Middle frontal gyrus (tissue), 1 donor: ENCODE measurements at regions not wholly inside any gene's neighbourhood (a gene's known extent, or its start where the extent isn't known, plus 50 kb on each side); places are given as distances from the start of the nearest gene placed in this dataset.

Experiments used
- DNase-seq: peaks from one replicate; pipeline ENCODE4 v3.0.0-alpha.2; 2015; ENCODE audit warnings: low spot score; ENCODE audit errors: extremely low spot score

DNA sequence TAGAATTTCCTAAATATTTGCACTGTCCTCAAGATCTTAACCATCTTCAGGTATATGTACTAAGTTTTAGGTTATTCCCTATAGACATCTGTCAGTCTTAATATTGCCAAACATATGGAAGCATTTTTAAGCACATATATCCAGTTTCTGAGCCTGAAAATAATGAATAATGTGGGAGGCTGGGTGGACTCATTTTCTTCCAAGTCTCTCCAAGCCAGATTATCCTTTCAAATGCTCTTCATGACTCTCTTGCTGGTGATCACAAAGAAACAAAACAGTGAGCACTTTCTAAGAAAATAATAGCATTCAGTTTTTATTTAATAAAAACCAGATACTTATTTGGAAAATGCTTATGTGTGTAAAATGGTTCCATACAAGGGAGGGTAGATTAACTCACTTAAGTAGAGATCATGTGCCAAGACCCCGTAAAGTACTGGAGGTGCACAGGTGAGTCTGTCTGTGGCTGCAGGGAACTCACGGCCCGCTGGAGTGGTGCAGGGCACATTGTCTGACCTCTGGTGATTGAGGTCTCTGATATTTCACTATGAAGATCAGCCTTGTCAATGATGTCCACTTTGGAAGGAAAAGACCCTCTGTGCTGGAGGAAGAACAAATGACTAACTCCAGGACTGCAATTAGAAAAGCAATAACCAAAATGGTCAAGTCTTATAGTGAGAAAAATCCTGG, 161.6 kb downstream of the TMEM18 start:
- no peak for DNase-seq

DNA sequence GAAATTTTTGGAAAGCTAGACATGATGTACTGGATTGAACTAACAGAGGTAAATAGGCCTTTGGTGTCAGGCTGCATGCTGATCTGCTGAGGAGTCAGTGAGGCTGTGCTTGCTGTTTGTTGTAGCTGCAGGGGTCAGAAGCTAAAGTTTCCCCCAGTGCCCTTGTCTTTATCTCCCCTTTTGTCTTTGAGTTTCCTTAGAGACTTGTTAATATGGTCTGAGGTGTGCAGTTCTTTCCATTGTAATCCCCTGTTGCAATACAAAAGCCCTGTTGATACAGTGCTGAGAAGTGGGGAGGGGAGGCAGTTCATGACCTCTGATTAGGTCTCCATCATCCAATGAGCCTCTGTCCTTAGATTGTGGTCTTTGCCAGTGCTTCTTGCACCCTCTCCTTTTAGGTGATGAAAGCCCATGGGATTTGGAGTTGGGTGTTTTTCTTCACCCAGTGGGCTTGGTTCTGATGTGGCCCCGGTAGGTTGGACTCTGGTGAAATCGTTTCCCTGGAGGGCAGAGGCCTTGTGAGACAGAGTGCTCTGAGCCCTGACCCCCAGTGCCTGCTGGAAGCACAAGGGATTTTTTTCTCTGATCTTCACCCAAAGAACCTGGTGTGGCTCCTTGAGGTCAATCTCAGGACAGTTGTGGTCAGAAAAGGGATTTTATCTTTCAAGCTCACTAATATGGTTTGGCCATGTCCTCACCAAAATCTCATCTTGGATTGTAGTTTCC, 163.1 kb downstream of the TMEM18 start:
- no peak for DNase-seq

DNA sequence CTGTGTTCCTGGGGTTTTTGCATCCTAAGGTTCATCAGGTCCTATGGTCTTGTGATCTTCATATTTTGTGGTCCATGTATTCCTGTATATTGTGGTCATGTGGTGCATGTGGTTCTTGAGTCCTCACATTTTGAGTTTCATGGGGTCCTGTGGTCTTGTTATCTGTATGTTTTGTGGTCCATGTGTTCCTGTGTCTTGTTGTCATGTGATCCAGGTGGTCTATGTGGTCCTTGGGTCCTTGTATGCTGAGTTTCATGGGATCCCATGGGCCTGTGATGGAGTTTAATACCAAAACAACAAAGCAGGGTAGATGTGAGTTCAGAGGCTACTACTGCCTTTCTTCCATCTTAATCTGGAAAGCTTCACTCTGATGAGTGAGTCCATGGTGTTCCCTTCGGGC, 166.4 kb downstream of the TMEM18 start:
- no peak for DNase-seq

DNA sequence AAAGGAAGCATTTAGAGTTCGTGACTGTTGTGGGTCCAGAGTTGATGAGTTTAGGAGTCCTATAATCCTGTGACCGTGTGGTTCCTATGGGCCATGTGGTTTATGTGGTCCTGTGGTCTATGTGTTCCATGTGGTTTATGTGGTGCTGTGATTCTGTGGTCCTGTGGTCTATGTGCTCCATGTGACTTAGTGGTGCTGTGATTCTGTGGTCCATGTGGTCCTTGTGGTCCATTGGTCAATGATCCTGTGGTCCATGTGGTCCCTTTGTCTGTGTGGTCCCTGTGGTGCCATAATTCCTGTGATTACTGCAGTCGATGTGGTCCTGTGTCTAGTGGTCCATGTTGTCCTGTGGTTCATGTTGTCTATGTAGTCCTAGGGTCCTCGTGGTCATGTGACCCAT, 167.3 kb downstream of the TMEM18 start:
- no peak for DNase-seq

DNA sequence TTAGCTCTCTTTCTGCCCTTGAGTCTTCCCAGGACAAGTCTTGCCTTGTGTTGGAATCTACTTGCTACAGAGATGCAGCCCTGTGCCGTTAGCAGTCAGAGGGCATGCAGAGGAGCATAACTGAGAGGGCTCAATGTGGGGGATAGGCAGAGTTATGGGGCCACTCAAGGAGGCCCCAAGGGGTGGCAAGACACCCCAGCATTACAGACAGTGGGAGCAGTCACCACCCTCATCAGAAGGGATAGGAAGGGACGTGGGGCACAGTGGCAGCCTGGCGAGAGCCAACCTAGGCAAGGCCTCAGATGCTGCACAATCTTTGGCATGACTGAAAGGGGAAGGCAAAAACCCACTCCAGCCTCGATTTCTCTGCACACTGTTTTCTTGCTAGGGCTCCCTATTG, 169.1 kb downstream of the TMEM18 start:
- no peak for DNase-seq

DNA sequence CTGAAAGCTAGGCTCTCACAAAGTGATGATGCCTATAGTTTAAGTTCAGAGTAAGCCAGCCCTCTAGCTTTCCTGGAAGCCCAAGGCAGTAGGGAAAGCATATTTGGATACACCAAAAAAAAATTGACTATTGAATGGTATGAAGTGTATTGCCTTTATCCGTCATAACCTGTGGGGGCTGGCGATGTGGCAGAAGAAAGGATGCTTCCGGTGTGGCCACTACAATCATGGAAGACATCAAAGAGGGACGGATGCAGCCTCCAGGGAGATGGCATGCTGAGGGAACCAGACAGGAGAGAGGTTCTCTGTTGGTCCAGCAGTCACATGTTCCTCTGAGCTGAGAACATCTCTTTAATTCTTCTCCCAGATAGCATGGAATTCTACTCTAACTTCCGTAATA, 170.3 kb downstream of the TMEM18 start:
- no peak for DNase-seq

DNA sequence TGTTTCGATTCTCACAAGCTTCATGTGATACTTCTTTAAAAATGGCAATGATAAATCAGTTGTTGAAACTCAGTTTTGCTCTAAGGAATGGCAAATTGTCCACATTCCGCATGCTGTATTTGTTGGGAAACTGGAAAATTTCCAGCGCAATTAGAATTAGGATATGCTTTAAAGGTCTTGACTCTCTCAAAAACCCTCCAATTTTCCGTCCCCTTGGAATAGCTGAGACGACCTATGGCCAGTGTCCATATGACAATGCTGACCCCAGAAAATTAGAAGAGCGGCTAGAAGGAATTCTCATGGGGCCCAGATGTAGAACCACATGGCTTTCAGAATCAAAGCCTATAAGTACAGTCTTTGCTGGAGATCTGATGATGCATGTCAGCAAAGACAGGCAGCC, 170.8 kb downstream of the TMEM18 start:
- DNase-seq = no peak

DNA sequence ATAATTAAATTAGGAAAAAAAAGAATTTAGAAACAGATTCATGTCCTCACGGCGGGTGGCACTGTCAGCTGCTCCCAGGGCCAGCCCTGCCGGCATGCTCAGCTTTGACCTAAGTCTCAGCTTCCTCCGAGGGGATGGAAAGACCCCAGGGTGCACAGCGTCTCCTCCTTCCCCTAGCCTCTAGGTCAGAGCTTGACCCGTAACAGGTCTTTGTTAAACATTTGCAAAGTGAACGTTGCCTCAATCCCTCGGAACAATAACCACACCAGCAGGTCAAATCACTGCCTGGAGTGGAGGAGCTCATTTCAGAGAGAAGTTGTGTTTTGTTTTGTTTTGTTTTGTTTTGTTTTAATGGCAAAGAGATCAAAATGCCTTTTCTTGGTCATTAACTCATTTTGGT, 171.3 kb downstream of the TMEM18 start:
- no peak for DNase-seq

DNA sequence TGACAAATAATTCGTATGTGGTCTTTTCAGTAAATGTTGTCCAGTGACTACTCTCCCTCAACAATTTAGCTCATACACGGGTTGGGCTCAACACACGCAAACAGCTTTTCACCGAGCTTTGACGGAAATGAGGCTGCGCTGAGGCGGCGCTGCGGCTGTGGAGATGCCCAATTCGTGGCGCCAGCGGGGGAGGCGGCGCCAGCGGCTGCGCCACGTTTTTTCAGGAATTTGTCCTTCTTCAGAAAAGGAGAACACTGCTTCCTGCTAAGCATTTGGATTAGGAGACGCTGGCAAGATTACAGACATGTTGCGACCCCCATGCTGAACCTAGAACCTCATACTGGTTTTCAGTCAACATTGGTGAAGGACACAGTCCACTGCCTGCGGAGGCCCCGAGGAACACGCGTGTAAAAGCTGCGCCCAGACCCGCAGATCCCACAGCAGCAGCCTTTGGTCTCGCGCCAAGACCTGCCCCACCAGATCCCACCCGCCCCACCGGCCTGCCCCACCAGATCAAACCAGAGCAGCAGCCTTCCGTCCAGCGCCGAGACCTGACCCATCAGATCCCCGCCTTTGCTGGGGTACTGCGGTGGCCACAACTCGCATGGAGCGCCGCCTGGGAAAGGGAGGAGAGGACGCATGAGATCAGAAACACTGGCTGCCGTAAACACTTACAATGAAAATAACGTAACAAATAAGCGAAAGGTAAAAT, 173.8 kb downstream of the TMEM18 start:
- no peak for DNase-seq

DNA sequence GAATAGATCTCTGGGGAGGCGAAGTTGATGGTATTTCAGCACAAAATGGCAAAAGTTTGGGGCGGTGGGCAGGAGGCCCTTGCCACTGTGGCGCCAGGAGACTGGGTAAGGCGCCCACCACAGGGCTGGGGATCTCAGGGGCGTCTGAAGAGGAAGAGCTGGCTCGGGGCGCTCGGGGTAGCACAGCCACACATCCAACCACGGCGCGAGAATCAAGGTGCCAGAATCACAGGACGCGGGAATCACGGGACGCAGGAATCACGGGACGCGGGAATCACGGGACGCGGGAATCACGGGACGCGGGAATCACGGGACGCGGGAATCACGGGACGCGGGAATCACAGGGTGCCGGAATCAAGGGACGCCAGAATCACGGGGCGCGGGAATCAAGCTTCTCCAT, 174.4 kb downstream of the TMEM18 start:
- DNase-seq = no peak

DNA sequence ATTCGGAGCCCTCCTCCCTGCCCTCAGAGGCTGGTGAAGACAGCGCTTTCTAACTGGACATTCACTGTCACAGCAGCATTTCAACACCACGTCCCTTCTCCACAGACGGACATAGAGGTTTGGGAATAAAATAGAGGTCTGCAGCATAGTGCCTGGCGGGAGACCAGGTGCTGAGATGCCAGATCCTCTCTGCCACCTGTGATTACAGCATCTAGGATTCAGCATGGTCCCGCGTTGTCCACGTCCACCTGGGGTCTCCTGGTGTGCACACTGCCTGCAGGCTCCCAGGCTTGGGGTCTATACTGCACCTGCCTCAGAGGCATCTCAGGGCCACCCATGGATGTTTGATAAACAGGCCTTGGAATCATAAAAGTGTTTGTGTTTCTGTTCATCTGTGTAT, 175.5 kb downstream of the TMEM18 start:
- DNase-seq = no peak

DNA sequence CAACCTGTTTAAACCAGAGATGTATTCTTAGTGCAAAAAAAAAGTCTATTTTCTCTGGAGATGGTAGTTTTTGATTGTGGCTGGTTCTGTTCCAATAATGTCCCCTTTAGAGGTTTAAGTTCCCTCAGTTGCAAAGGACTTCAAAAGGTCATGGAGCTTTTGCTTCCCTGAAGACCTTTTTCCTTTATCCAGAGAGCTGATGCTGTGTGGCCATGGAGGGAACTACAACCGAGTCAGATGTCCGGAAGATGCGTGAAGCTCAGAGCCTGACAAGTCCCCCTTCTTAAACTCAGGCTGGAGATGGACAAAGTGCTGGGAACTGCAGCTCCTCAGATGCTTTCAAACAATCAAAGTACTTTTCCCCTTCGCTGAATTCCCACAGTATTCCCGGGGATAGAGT, 176.1 kb downstream of the TMEM18 start:
- no peak for DNase-seq

DNA sequence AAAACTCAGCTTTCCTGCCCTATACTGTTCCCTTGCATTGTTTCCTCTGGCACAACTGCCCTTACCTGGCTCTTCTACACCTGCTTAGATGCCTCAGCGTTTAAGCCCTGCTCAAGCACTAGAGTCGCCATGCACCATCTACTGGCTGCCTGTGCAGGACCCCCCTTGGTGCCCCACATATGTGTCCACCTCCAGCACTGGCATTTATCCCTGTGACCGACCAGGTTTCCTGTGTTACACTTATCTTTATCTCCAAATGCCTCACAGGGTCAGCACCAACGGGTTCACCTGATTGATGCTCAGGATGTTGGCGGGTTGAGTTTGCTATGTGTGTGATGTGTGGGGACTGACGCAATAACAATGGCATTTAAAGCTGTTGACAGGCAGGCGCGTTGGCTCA, 177.5 kb downstream of the TMEM18 start:
- DNase-seq = no peak

DNA sequence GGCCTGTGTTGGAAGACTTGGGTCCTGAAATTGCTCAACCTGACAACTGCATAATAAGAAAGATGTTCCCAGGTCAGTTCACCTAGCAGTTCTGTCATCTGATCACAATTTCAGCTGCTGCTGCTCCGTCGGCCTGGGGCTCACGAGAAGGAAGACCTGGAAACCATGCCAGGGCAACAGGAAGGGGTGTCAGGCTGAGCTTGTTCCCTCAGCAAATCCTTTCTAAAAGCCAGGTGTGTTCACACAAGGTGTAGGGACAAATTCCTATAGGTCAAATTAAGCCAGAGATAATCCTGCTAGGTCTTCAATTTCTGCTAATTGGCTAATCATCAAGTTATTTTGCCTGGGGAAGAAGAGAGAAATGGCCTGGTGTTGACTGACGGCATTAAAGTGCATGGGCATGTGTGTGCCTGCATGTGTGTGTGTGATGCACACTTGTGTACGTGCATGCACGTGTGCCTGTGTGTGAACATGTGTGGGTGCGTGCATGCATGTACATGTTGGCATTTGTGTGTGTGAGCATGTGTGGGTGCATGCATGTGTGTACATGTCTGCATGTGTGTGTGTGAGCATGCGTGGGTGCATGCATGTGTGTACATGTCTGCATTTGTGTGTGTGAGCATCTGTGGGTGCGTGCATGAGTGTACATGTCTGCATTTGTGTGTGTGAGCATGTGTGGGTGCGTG, 178.6 kb downstream of the TMEM18 start:
- no peak for DNase-seq

DNA sequence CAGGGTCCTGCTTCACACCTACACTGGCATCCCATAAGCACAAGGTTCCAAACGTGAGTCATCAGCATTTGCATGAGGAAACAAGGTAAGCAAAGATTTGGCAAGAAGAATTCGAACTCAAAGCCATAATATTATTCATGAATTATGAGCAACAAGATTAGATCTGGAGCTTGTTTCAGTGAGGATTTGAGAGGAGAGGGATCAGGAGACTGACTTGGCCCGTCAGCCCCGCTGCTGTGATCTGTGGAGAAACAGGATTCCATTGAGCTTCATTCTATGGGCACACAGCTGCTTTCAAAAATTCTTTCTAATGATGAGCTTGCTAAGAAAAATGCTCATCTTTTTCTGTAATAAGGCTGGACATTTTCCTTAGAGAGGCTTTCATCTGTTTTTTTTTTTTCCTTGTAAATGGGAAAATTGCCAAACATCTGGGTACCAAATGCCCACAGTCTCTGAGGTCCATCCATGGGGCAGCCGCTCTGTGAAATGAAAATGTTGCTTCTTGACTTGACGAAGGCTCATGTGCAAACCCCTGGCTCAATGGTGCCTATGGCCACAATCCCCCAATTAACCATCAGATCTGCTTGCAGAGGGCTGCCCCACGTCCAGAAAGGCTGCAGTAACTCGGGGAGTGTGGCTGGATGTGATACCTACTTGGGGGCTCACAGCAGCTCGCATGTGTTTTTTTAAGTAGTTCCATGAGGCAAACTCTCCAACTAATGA, 179.3 kb downstream of the TMEM18 start:
- DNase-seq = no peak

DNA sequence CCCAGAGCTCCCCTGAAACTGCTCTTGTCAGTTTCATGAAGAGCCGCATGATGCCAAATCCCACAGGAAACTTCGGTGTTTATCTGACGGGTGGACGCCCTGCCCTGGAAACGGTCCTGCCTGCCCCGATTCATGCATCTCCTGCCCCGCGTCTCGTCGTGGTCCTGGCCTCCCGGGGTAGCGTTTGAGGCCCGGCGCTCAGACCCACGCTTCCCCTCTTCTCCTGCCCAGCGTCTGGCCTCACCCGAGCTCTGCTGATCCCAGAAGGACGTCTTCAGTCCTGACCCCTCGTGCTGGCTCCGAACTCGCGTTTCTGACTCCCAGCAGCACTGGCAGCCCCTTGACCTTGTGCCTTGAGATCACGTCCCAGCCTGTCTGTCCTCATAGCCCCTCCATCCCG, 180.5 kb downstream of the TMEM18 start:
- DNase-seq = no peak

DNA sequence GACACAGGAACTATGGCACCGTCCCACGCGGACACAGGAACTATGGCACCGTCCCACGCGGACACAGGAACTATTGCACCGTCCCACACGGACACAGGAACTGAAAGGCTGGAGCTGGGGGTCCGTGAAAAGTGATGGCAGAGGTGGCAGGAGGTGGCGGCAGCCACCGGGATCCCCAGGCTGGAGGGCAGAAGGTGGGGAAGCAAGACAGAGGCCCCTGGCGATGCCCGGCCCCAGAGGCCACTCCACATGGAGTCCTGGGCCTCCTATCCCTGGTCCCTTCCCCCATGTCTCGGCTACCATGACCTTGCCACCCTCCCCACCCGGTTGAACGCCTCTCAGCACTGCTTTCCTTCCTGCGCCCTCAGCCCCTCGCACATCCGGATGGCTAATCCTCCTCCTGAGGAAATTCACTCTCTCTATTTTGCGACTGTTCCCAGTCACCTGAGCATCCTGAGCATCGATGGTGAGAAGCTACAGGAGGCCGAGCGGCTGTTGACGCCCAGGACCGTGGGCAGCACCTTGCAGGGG, 181.4 kb downstream of the TMEM18 start:
- no peak for DNase-seq

DNA sequence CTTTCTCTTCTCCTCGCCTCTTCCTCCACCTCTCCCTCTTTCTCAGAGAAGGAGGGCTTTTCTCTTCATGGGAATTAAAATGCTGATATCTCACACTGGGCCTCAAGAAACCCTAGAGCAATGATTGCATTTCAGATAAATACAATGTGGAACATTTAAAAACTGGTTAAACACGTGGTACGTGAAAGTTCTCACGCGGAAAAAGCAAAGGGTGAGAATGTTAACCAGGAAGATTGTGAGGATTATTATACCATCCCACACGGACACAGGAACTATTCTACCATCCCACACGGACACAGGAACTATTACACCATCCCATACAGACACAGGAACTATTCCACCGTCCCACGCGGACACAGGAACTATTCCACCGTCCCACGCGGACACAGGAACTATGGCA, 182.4 kb downstream of the TMEM18 start:
- no peak for DNase-seq

DNA sequence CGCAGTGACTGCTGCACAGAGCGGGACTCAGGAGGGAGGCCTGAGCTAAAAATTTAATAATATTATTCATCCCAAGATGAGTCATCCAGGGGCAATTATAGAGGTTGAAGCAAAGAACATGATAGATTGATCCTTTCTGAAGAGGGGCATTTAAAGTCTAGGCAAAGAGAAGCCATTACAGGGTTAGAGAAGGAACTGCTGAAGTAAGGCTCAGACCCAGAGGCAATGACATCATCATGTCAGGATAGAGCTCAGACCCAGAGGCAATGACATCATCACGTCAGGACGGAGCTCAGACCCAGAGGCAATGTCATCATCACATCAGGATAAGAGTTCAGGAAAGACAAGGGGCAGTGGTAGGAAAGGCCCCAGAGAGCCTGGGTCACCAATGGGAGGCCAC, 184.0 kb downstream of the TMEM18 start:
- no peak for DNase-seq

DNA sequence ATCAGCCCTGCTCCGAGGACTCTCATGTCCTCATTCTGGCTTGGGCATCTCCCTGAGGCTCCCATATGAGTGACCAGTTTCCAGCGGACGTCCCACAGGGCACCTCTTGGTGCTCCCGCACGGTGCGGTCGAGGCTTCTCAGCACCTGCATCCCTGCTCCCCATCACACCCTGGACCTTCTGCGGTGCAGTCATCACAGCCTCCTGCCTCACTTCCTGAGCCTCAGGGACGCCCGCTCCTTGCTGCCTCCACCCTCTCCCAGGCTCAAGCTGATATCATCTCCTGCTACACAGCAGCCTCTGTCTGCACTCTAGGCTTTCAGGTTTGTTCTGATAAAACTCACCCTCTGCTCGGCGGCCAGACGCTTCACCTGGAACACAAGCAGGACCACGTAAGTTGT, 185.0 kb downstream of the TMEM18 start:
- no peak for DNase-seq

DNA sequence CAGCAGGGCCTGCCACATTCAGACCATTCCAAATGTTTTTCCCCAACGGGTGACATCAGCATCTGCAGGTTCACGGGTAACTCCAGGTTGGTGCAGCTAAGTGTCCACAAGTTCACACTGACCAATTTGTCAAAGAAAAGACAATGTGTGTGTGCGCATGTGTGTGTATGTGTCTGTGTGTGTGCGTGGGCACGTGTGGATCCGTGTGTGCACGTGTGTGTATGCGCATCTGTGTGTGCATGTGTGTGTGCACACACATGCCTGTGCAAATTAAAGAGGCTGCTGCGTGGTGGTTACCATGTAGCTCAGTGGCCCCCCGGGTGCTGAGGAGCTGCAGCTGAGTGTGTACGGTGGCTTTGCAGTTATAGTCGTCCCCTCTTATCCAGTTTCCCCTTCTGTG, 187.4 kb downstream of the TMEM18 start:
- DNase-seq = no peak
